Stomach (tissue), 8 donors: ENCODE measurements at regions not wholly inside any gene's neighbourhood (a gene's known extent, or its start where the extent isn't known, plus 50 kb on each side); places are given as distances from the start of the nearest gene placed in this dataset.

Experiments used
- DNase-seq, 2 donors: peaks; one replicate each; pipeline versions ENCODE4 v3.0.0 to v3.0.0-alpha.2; 2013 to 2019
- H3K27ac ChIP-seq, 5 donors: fragments of 200-600 bp in 4 of 5; sonication (generic) in 4 of 5; one replicate each; pipeline ENCODE4 v1.5.1; 2013 to 2019; ENCODE audit warnings: mild to moderate bottlenecking in 1 of 5, moderate library complexity in 1 of 5
- H3K27me3 ChIP-seq, 3 donors: fragments of 200-600 bp; sonication (generic); one replicate each; pipeline ENCODE4 v1.5.1; 2017 to 2019; ENCODE audit warnings: mixed run types in 1 of 3
- H3K36me3 ChIP-seq, 4 donors: fragments of 200-600 bp; sonication (generic); 1 replicate in 3 of 4; 2 replicates in 1 of 4; pipeline ENCODE4 v1.5.1; 2016 to 2019
- H3K4me1 ChIP-seq, 4 donors: fragments of 200-600 bp; sonication (generic); one replicate each; pipeline ENCODE4 v1.5.1; 2016 to 2019
- H3K4me3 ChIP-seq, 4 donors: fragments of 200-600 bp; sonication (generic) in 3 of 4; one replicate each; pipeline ENCODE4 v1.5.1; 2016 to 2019; ENCODE audit warnings: mild to moderate bottlenecking in 1 of 4
- H3K9me3 ChIP-seq, 4 donors: fragments of 200-600 bp; sonication (generic); one replicate each; pipeline ENCODE4 v1.5.1; 2016 to 2019
- EP300 ChIP-seq: sonication (generic); formaldehyde crosslinking; IDR thresholded peaks from one replicate; pipeline ENCODE4 v1.6.1; 2017; ENCODE audit warnings: antibody characterized with exemption
- POLR2A ChIP-seq, 4 donors: fragments of 450-650 bp; IDR thresholded peaks; one replicate each; pipeline ENCODE4 v1.6.1; 2016; ENCODE audit warnings: antibody characterized with exemption in 4 of 4, control low read depth in 2 of 4, mild to moderate bottlenecking in 1 of 4, moderate library complexity in 1 of 4
- POLR2AphosphoS5 ChIP-seq, 3 donors: sonication (generic); formaldehyde crosslinking; IDR thresholded peaks; one replicate each; pipeline ENCODE4 v1.6.1; 2016; ENCODE audit warnings: antibody characterized with exemption in 3 of 3
- WGBS, 5 donors: extraction: QIAGEN DNeasy Blood & Tissue Kit in 3 of 5; methylation state at CpG; one replicate each; pipeline versions ENCODE4 v1.1.5 to v1.1.7; 2013 to 2018; 5-methylcytosine and 5-hydroxymethylcytosine counted together
- intact Hi-C: fragments of 100-400 bp; cut with DNase I; formaldehyde crosslinking; loops from one replicate; pipeline ENCODE4 v1.15.1; 2023; ENCODE audit warnings: low total_unique reads
- TF ChIP-seq, protein P1 (sequence below), 7 experiments: fragments of 450-650 bp in 4 of 7; fragments of 200-600 bp in 3 of 7; sonication (generic) in 3 of 7; IDR thresholded peaks; one replicate each; pipeline ENCODE4 v1.5.1; 2016 to 2019; ENCODE audit warnings: antibody characterized with exemption in 7 of 7, control low read depth in 2 of 7, mild to moderate bottlenecking in 1 of 7
- donor health status: healthy with polysubstance abuse.
- donor health status: Bipolar disorder and iron deficiency.
- donor health status: healthy.

DNA sequence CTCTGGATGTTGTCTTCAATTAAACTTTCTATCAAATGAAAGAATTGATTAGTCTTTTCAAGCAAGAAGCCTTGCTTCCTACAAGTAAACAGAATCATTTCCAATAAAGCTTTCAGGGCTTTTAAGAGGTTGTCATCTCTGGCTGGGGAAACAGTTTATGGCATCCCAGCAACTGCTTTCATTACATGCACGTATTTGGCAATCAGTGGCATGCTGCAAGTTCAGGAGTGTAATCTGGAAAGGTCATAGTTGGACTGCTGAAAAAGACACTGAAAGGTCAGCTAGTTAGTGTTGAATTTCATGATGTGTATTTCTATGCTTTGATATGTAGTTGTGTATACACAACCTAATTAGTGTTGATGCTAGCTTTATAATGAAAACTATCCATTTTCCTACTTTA lies 332.9 kb downstream of the DSC3 start:
- intact Hi-C loops = no loop called here
- Histone ChIP-seq H3K4me1 (no peaks in the 10 kb centered on the region), H3K27me3 (no peaks in the 10 kb centered on the region), H3K4me3 (no peak overlapping the region), H3K27ac (no peak overlapping the region), H3K36me3 (no peaks in the 10 kb centered on the region), H3K9me3 (no peaks in the 10 kb centered on the region)
- 10 to 31% (median 31%) methylated on average over 1 of the region's 1 CpG for WGBS, 5 donors
- TF ChIP-seq POLR2AphosphoS5 (IDR thresholded peaks at IDR 0.05) (no peak), POLR2A (IDR thresholded peaks at IDR 0.05) (no peak), EP300 (no peak)
- TF ChIP-seq, protein P1, sequence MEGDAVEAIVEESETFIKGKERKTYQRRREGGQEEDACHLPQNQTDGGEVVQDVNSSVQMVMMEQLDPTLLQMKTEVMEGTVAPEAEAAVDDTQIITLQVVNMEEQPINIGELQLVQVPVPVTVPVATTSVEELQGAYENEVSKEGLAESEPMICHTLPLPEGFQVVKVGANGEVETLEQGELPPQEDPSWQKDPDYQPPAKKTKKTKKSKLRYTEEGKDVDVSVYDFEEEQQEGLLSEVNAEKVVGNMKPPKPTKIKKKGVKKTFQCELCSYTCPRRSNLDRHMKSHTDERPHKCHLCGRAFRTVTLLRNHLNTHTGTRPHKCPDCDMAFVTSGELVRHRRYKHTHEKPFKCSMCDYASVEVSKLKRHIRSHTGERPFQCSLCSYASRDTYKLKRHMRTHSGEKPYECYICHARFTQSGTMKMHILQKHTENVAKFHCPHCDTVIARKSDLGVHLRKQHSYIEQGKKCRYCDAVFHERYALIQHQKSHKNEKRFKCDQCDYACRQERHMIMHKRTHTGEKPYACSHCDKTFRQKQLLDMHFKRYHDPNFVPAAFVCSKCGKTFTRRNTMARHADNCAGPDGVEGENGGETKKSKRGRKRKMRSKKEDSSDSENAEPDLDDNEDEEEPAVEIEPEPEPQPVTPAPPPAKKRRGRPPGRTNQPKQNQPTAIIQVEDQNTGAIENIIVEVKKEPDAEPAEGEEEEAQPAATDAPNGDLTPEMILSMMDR (IDR thresholded peaks at IDR 0.05) = no peak
- DNase-seq = peak in 1 of 2 donors; percentile 14

DNA sequence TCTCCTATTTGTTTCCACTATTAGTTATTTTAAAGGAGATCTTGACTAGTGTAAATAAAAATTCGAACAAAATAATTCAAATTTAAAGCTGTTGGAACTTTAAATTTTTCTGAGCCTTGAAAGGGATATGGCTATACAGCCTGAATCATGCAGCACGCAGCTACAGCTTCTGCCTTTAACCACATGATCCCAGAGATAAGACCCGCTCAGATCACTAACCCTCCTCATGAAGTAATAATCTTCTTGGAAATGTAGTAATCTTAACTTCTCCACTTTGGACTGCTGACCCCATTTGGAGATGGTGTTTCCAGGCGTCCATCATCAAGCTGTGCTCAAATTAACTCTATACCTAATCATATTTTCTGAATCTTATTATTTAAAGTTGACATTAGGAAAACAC lies 336.6 kb downstream of the DSC3 start:
- Histone ChIP-seq H3K36me3 (no peaks in the 10 kb centered on the region), H3K27ac (no peak overlapping the region), H3K4me1 (no peaks in the 10 kb centered on the region), H3K27me3 (no peaks in the 10 kb centered on the region), H3K4me3 (no peak overlapping the region), H3K9me3 (no peaks in the 10 kb centered on the region)
- TF ChIP-seq, protein P1 (IDR thresholded peaks at IDR 0.05) = no peak
- no peak for TF ChIP-seq POLR2A (IDR thresholded peaks at IDR 0.05)
- no peak for TF ChIP-seq EP300
- TF ChIP-seq POLR2AphosphoS5 (IDR thresholded peaks at IDR 0.05) = no peak
- WGBS, 5 donors = 56 to 67% (median 61%) methylated on average over 4 of the region's 4 CpGs
- intact Hi-C loops = no loop called here
- DNase-seq = no peak

DNA sequence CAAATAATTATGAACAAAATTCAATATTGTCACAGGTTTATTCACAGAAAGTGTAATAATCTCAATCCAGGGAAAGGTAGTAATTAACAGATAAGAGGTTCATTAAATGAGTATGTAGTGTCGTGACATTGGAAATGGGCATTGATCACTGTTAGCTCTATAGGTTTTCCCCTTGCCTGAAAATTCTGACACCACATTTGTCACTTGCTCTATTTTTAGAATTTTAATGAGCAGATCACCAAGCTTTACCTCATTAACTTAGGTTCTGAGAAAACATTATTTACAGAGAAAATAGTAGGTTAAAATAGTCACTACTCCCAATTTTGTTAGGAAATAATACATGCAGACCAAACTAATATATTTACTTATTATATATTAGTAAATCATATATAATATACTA lies 344.0 kb downstream of the DSC3 start:
- intact Hi-C loops = no loop called here
- Histone ChIP-seq H3K36me3 (no peaks in the 10 kb centered on the region), H3K4me1 (no peaks in the 10 kb centered on the region), H3K27ac (no peak overlapping the region), H3K9me3 (no peaks in the 10 kb centered on the region), H3K4me3 (no peak overlapping the region), H3K27me3 (no peaks in the 10 kb centered on the region)
- DNase-seq = no peak
- 87 to 95% (median 92%) methylated on average over 1 of the region's 1 CpG for WGBS, 5 donors
- TF ChIP-seq, protein P1 (IDR thresholded peaks at IDR 0.05) = no peak
- TF ChIP-seq EP300 (no peak), POLR2A (IDR thresholded peaks at IDR 0.05) (no peak), POLR2AphosphoS5 (IDR thresholded peaks at IDR 0.05) (no peak)

DNA sequence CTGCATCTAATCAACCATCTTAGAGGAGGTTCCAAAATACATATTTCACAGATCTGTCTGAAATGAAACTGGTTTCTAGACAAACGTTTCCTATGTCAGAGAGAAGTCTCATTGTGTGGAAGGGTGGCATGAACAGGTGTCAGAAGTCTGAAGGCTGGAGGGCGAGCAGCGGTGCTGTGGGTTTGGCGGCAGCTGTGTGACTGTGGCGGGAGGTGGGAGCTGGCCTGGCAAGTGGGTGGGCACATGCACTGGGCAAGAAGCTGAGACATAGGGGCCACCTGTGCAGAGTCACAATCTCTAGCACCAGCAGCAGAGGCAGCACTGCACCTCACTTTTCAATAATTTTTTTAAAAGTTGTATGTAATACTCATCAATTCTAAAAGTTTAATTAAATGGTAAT lies 346.3 kb downstream of the DSC3 start:
- Histone ChIP-seq H3K27me3 (no peaks in the 10 kb centered on the region), H3K4me3 (no peak overlapping the region), H3K9me3 (no peaks in the 10 kb centered on the region), H3K36me3 (no peaks in the 10 kb centered on the region), H3K27ac (no peak overlapping the region), H3K4me1 (no peaks in the 10 kb centered on the region)
- no peak for TF ChIP-seq POLR2AphosphoS5 (IDR thresholded peaks at IDR 0.05)
- intact Hi-C loops = no loop called here
- 86 to 92% (median 89%) methylated on average over 5 of the region's 5 CpGs for WGBS, 5 donors
- no peak for DNase-seq

DNA sequence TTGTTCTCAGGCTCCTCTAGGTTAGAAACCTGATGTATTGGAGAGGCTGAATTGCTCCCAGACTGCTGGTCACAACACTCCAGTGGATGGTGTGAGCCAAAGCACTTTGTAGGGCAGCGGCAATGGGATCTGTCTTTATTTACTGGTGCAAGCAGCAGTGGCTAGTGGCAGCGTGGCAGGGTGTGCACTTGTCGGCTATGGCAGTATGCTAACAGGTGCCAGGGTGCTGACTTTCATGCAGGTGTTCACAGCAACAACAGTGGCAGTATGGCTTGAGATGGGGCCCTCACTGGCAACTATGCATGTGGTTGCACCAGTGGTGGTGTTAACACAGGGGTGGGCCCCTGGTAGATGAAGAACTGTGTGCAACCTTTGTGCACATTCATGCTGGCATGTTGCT lies 347.8 kb downstream of the DSC3 start:
- intact Hi-C loops = no loop called here
- 80 to 100% (median 88%) methylated on average over 3 of the region's 3 CpGs for WGBS, 5 donors
- Histone ChIP-seq H3K27ac (no peak overlapping the region), H3K27me3 (no peaks in the 10 kb centered on the region), H3K36me3 (no peaks in the 10 kb centered on the region), H3K9me3 (no peaks in the 10 kb centered on the region), H3K4me1 (no peaks in the 10 kb centered on the region), H3K4me3 (no peak overlapping the region)
- TF ChIP-seq POLR2A (IDR thresholded peaks at IDR 0.05) (no peak), POLR2AphosphoS5 (IDR thresholded peaks at IDR 0.05) (no peak), EP300 (no peak)
- TF ChIP-seq, protein P1 (IDR thresholded peaks at IDR 0.05) = no peak
- DNase-seq = no peak
